ENCODE measurements at regions not wholly inside any gene's neighbourhood (a gene's known extent, or its start where the extent isn't known, plus 50 kb on each side); places are given as distances from the start of the nearest gene placed in this dataset.

- no peak for DNase-seq
Observed at GRCh38 chr2:150606380-150607060, 119.1 kb upstream of the RND3 start.

- DNase-seq = no peak
Observed at GRCh38 chr2:150605664-150606063, 118.2 kb upstream of the RND3 start.

DNA sequence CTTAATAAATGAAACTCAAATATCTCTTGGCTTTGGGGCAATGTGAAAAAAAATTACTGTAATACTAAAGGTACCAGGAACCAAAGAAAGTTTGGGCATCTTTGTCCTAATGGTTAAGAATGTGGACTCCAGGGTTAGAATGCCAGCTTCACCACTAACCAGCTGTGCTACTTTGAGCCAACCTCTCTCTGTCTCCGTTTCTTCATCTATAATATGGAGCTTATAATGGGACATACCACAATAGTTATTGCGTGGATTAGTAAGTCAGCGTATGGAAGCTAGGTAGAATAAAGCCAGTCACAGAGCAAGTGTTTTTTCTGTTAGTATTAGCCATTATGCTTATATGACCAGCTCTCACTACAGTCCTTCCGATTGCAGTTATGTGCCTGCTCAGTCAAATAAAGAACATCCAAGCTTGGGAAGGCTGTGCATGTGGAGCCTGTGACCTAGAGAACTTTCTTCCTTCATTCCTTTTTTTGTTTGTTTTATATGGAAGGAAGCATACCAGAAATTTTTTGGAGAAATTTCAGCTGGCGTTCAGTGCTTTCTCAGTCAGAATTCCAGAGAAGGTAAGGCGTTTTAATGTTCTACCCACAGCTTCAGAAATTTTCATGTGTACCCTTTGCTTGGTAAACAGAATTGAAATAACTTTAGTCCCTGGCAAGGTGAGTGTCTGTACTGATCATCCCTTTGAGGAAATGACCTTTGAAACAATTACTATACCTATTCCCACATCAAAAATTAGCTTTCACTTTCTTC lies 114.0 kb upstream of the RND3 start:
- no peak for DNase-seq

DNA sequence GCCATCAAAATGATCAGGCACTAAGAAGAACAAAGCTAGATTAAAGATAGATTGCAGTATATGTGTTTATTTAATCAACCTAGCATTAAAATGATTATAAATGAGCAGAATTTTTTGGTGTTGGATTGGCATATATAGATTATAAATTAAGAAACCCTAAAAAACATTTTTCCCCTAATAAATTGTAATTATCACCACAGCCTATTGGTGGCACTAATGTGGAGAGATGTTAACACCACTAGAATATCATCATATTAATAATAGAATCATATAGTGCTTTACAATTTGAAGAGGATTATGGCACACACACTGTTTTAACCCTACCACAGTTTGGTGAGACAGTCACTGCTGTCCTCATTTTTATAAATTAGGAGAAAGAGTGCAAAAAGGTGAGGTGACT lies 112.4 kb upstream of the RND3 start:
- no peak for DNase-seq

DNA sequence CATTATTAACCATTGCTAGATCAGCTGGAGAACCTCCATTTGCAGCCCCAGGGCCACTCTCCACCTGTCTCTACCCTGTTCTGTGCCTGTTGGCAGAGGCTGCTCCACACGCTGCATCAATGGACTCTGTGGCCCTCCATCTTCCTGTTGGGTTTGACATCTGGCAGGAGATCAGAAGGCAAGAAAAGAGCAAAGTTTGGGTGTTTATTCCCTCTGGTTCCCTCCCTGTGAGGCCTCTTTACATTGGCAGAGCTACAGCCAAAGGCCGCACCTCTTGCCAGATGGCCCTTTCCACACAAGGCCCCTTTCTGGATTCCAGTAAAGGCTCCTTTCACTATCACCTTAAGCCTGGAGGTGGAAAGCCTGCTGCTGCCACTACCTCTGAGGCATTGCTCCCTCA lies 110.9 kb upstream of the RND3 start:
- no peak for DNase-seq

- no peak for DNase-seq
Observed at GRCh38 chr2:150595803-150596470, 108.5 kb upstream of the RND3 start.

DNA sequence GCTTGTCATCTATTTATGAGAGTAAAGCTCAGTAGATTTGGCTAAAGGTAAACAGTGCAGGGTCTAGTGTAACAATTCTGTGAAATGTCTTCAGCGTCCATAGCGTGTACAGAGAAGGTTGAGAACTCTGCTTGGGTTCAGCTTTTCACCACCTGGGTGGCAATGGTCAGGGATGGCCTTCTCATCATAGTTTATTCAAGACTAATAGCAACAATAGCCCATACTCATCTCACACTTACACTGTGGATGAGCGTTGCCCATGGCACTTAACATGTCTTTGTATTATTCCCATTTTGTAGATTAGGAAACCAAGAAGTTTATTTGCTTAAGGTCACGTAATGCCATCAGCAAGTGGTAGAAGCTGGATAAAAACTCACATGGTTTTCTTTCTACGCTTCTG lies 106.8 kb upstream of the RND3 start:
- DNase-seq = no peak

DNA sequence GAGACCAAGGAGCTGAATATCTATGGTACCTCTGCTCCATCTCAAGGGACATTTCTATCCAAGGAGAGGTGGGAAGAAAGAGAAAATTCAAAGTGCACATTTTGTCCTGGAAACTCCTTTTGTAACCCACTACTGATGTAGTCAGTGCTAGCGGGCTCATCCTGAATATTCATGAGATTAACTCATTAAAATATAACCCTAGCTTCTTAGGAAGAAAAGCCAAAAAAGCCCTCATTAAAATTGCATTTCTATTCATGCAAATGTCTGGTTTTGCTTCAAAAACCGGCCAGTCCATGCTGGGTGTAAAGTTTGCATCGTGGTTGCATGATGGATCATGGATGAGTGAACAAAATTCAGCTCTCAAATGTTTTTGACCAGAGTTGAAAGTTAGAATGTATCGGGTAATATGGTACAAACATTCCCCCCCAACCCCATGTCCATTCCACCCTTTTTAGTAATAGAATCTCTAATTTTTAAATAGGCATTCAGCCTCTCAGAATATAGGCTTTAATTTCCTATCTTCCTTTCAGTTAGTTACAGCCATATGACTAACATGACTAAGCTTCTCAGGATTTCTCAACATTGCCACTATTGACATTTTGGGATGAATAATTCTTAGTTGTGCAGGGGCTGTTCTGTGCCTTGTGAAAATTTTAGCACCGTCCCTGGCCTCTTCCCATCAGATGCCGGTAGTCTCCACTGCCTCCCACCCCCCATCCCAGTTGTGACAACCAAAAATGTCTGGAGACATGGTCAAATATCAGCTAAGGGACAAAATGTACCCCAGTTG lies 104.2 kb upstream of the RND3 start:
- no peak for DNase-seq

- DNase-seq = no peak
Observed at GRCh38 chr2:150589681-150590080, 102.2 kb upstream of the RND3 start.

GRCh38 chr2:150588506-150588870 lies 101.0 kb upstream of the RND3 start:
- DNase-seq = no peak

DNA sequence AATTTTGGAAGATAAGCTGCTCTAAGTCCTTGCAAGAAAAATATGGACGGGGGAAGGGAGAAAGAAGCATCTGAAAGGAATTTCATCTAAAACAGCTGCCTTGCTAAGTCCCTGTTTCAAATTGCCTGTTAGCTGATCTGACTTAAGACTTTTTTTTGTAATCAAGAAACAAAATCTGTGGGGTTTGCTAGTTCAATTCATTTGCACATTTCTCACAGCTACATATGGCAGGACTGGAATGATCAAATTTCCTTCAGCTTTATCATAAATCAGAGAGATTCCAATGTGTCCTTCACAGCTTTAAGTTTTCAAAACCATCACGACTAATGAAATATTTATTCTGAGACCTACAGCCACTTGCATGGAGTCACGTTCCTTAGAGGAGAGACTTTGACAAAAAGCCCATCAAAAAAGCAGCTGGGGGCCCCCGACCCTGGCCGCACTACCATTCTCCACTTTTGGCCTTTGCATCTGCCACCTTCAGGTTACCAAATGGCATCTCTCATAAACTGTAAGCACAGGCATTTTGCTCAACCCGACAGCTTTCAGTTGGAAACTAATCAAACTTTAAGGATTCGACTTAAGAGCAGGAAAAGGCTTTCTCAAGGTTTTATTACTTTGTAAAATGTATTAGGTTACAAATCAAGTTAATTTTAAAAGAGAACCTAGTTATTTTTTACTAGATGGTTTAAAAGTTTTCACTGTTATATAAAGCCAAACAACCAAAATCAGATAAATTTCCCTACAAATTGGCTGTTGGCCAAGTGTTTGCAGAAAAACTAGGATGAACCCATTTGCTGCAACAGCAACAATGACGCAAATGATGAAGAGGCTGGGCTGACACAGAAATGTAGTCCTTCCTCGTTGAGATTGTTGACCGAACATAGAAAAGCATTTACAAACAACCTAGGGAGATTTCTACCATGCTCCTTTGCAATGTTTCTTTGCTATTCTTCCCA lies 100.4 kb upstream of the RND3 start:
- no peak for DNase-seq

GRCh38 chr2:150586858-150587257 lies 99.4 kb upstream of the RND3 start:
- no peak for DNase-seq

DNA sequence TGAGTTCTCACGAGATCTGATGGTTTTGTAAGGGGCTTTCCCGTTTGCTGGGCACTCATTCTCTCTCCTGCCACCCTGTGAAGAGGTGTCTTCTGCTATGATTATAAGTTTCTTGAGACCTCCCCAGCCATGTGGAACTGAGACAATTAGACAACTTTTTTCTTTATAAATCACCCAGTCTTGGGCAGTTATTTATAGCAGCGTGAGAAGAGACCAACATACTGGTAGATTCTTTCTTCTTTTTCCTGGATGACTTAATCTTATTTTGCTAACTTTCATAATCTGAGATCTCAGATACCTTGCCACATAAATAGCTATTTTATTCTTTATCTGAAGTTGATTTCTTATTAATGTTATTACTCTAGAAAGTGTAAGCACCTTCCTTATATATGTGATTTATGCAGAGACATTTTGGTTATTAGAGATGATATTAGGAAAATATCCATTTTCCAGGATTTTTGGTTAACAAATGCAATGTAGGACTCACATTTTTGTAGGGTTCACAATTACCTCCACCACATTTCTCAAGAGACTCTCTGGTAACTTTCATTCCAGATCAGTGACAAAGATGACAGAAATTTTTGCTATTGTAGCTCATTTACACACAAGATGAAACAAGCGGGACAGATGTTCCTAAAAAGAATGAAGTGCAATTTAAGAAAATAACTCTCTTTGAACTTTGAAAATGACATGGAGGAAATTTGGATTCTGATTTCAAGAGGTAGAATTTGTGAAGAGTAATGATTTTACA lies 97.9 kb upstream of the RND3 start:
- no peak for DNase-seq

DNA sequence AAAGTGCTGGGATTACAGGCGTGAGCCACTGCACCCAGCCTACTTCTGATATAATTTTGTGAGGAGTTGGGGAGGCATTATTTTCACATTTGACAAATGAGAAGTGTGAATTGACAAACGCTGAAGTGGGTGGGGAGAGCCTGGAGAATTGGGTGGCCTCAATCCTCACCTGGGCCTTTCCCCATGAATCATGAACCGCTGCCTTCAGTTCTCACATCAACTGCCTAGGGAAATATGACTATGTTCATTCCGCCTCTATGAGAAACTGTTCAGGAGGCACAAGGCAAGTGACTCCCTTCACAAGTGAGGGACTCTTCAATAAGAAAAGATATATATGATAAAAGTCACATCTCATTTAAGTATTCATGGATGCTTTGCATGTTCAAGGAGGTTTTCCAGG lies 96.6 kb upstream of the RND3 start:
- no peak for DNase-seq

GRCh38 chr2:150581717-150582472 lies 94.4 kb upstream of the RND3 start:
- DNase-seq = no peak

GRCh38 chr2:150578481-150578880 lies 91.0 kb upstream of the RND3 start:
- DNase-seq = no peak

DNA sequence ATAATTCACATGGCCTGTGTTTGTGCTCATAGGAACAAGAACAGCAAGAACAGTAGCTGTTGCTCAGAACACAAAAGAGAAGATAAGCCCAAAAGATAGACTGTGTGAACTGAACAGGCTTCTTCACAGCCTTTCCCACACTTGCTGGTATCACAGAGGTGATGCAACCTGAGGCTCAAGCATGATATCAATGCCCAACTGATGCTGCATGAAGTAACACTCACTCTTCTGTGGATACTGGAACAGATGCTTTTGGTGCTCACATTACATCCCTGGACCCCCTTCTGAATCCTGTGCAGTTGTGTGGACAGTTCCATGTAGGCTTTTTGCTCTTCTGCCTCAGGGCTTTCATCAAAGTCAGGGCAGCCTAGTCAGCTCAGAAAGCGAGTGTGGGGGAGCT lies 88.4 kb upstream of the RND3 start:
- DNase-seq = no peak

DNA sequence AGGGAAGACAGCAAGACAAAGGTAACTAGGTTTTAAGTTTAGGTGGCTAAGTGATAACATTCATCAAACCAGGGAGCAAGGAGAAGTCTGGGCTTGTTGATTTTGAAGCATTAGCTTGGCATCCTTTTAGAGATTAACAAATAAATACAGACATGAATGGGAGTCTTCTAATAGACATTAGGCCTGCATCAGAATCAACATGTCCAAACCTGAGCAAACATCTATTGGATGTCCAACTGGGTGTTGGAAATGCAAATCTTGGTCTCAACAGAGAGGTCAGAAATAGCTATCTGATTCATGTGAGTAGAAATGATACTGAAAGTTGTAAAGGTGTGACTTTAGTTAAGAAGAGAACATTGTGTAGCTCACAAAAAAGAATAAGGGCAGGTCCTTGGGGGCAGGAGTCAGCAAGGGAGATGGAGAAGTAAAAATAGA lies 85.5 kb upstream of the RND3 start:
- DNase-seq = no peak

DNA sequence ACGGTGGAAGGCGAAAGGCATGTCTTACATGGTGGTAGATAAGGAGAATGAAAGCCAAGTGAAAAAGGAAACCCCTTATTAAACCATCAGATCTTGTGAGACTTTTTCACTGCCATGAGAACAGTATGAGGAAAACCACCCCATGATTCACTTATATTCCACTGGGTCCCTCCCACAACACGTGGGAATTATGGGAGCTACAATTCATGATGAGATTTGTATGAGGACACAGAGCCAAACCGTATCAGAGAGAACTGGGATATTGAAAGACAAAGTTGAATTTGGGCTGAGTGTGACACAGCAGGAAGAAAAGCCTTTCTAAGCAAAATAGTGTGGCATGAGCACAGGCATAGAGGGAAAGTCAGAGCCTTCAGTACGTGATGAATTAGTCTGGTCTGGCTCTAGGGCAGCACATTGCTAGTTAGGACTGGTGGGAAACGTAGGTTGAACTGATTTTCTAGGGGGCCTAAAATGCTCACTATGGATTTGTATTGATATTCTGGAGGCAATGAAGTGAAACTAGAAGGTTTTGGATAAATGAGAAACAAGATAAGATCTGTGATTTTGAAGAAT lies 84.8 kb upstream of the RND3 start:
- DNase-seq = no peak

- no peak for DNase-seq
Observed at GRCh38 chr2:150571121-150571520, 83.7 kb upstream of the RND3 start.
